GM18873 (cell line): ENCODE measurements at regions not wholly inside any gene's neighbourhood (a gene's known extent, or its start where the extent isn't known, plus 50 kb on each side); places are given as distances from the start of the nearest gene placed in this dataset.

Source experiments
- ATAC-seq: cut with Tn5 transposase; IDR thresholded peaks from one replicate; pipeline ENCODE4 v1.9.1; 2021; ENCODE audit warnings: mild to moderate bottlenecking, moderate library complexity, moderate number of reproducible peaks; ENCODE audit not compliant: unreplicated experiment, low FRiP score

- no peak for ATAC-seq
Observed at GRCh38 chr16:66081775-66082366, 284.6 kb upstream of the CDH5 start.

GRCh38 chr16:66079671-66080334 lies 286.7 kb upstream of the CDH5 start:
- ATAC-seq: no peak

- ATAC-seq: no peak
Observed at GRCh38 chr16:66070140-66070917, 296.2 kb upstream of the CDH5 start.

- ATAC-seq: no peak
Observed at GRCh38 chr16:66069587-66069986, 296.9 kb upstream of the CDH5 start.

GRCh38 chr16:66066404-66066803 lies 300.1 kb upstream of the CDH5 start:
- no peak for ATAC-seq

GRCh38 chr16:66065925-66066324 lies 300.6 kb upstream of the CDH5 start:
- ATAC-seq: no peak

GRCh38 chr16:66064801-66065530 lies 301.5 kb upstream of the CDH5 start:
- no peak for ATAC-seq

- ATAC-seq: no peak
Observed at GRCh38 chr16:66058832-66059231, 307.7 kb upstream of the CDH5 start.

GRCh38 chr16:66058172-66058691 lies 308.3 kb upstream of the CDH5 start:
- no peak for ATAC-seq

GRCh38 chr16:66057057-66057456 lies 309.4 kb upstream of the CDH5 start:
- no peak for ATAC-seq

- no peak for ATAC-seq
Observed at GRCh38 chr16:66054095-66054494, 312.4 kb upstream of the CDH5 start.

- ATAC-seq: no peak
Observed at GRCh38 chr16:66052745-66053144, 313.7 kb upstream of the CDH5 start.

- ATAC-seq: no peak
Observed at GRCh38 chr16:66050991-66051390, 315.5 kb upstream of the CDH5 start.

- ATAC-seq: no peak
Observed at GRCh38 chr16:66049865-66050264, 316.6 kb upstream of the CDH5 start.

GRCh38 chr16:66045626-66046025 lies 320.9 kb upstream of the CDH5 start:
- no peak for ATAC-seq

GRCh38 chr16:66044556-66044955 lies 321.9 kb upstream of the CDH5 start:
- no peak for ATAC-seq

- no peak for ATAC-seq
Observed at GRCh38 chr16:66044089-66044488, 322.4 kb upstream of the CDH5 start.

GRCh38 chr16:66043326-66043725 lies 323.2 kb upstream of the CDH5 start:
- ATAC-seq: no peak

GRCh38 chr16:66042341-66042740 lies 324.1 kb upstream of the CDH5 start:
- no peak for ATAC-seq

- no peak for ATAC-seq
Observed at GRCh38 chr16:66041907-66042306, 324.6 kb upstream of the CDH5 start.

- no peak for ATAC-seq
Observed at GRCh38 chr16:66039793-66040192, 326.7 kb upstream of the CDH5 start.
